ENCODE measurements at regions not wholly inside any gene's neighbourhood (a gene's known extent, or its start where the extent isn't known, plus 50 kb on each side); places are given as distances from the start of the nearest gene placed in this dataset.

- Histone ChIP-seq H4K8ac (ENCODE audit: low read depth in 2 of 2, low read length in 2 of 2) (no peak overlapping the region), H2AK5ac (ENCODE audit: low read depth, low read length) (no peak overlapping the region), H3K27me3 (ENCODE audit: control insufficient read depth, insufficient read depth, low read length) (no peaks in the 10 kb centered on the region), H3K27ac (ENCODE audit: insufficient read depth, low read length) (no peak overlapping the region), H4K20me1 (ENCODE audit: insufficient read depth, low read length) (no peaks in the 10 kb centered on the region), H3K23ac (ENCODE audit: low read depth, low read length) (no peak overlapping the region), H3K79me1 (ENCODE audit: low read depth in 1 of 2, low read length in 2 of 2) (no peaks in the 10 kb centered on the region), H3K18ac (ENCODE audit: low read depth, low read length) (no peak overlapping the region), H3K4me3 (ENCODE audit: insufficient read depth, low read depth, low read length) (no peak overlapping the region), H3K14ac (replicated peaks; ENCODE audit: low read depth, low read length) (no peak overlapping the region), H3K56ac (ENCODE audit: extremely low read depth, insufficient read depth, low read length) (no peak overlapping the region), H4K91ac (ENCODE audit: insufficient read depth, low read depth, low read length) (no peak overlapping the region), H4K5ac (ENCODE audit: low read depth, low read length) (no peak overlapping the region), H2BK20ac (ENCODE audit: low read depth, low read length) (no peak overlapping the region), H3K4me2 (ENCODE audit: low read depth, low read length) (no peak overlapping the region), H2AK9ac (replicated peaks; ENCODE audit: low read depth, low read length, poor library complexity) (no peak overlapping the region), H3K9me3 (ENCODE audit: control insufficient read depth, insufficient read depth, low read length) (no peaks in the 10 kb centered on the region), H3K4me1 (ENCODE audit: control insufficient read depth, insufficient read depth, low read length) (no peaks in the 10 kb centered on the region), H3K9me1 (ENCODE audit: insufficient read depth, low read length) (no peaks in the 10 kb centered on the region), H3K4ac (ENCODE audit: low read depth, low read length) (no peak overlapping the region), H2BK15ac (ENCODE audit: low read depth, low read length) (no peak overlapping the region), H2AFZ (replicated peaks; ENCODE audit: low read length, poor library complexity) (no peak overlapping the region), H3K9ac (ENCODE audit: low read depth, low read length) (no peak overlapping the region), H2BK5ac (ENCODE audit: low read depth, low read length, poor library complexity, severe bottlenecking) (no peak overlapping the region), H2BK120ac (ENCODE audit: low read depth, low read length) (no peak overlapping the region), H3K36me3 (ENCODE audit: control insufficient read depth, insufficient read depth, low read length) (no peaks in the 10 kb centered on the region)
- TF ChIP-seq MXI1 (IDR thresholded peaks at IDR 0.05; ENCODE audit: borderline replicate concordance, low read depth, low read length), result no peak
- no peak for TF ChIP-seq RCOR1 (IDR thresholded peaks at IDR 0.05; ENCODE audit: insufficient replicate concordance, low read length)
- no peak for TF ChIP-seq MAZ (IDR thresholded peaks at IDR 0.05; ENCODE audit: borderline replicate concordance, low read depth, low read length)
- no peak for TF ChIP-seq BHLHE40 (IDR thresholded peaks at IDR 0.05; ENCODE audit: low read depth, low read length)
- no peak for TF ChIP-seq CTCF (conservative IDR thresholded peaks at IDR 0.05; ENCODE audit: low read depth, low read length)
- TF ChIP-seq POLR2A (IDR thresholded peaks at IDR 0.05; ENCODE audit: low read depth, low read length), result no peak
- TF ChIP-seq FOS (IDR thresholded peaks at IDR 0.05; ENCODE audit: low read depth, low read length), result no peak
- no peak for TF ChIP-seq MAFK (IDR thresholded peaks at IDR 0.05; ENCODE audit: low read depth, low read length)
- no peak for TF ChIP-seq SMC3 (IDR thresholded peaks at IDR 0.05; ENCODE audit: low read depth, low read length)
- DNase-seq (peak; percentile 3), ATAC-seq (ENCODE audit: low read depth) (no peak)
- dilution Hi-C loops (cut with HindIII; ENCODE audit: low sequenced_read_pairs, unreplicated experiment), result no loop called here
- BruUV-seq (replicated peaks), result no TSS peak
- in situ Hi-C loops (cut with MboI; ENCODE audit: low sequenced_read_pairs), result no loop called here
- CTCF ChIA-PET, result interaction anchor here (1.0 kb wide), 1 partner anchor 10 kb away, joined by 3 read pairs; no protein-coding TSS in a partner anchor
- POLR2A ChIA-PET (ENCODE audit: unreplicated experiment), result no interaction called here
- intact Hi-C loops (cut with micrococcal nuclease), result no loop called here
- WGBS, 2 experiments (ENCODE audit: extremely low coverage in 2 of 2, insufficient read length in 1 of 2), result no CpG with 5 or more reads among the region's 3 CpGs
These were observed 338.0 kb upstream of the SASH1 start for GRCh38 chr6:148004651-148005050.

Data from IMR-90 (cell line).